GM23338 (cell line): ENCODE measurements at regions not wholly inside any gene's neighbourhood (a gene's known extent, or its start where the extent isn't known, plus 50 kb on each side); places are given as distances from the start of the nearest gene placed in this dataset.

Experiments used
- ATAC-seq: fragments of 200-7000 bp; cut with Tn5 transposase; 3 replicates; pipeline ENCODE4 v1.9.1; 2020
- DNase-seq: peaks from one replicate; pipeline ENCODE4 v3.0.0-alpha.2; 2015; ENCODE audit warnings: low spot score
- H2AFZ ChIP-seq: fragments of 200-600 bp; sonication (generic); 2 replicates; pipeline ENCODE4 v1.8.0; 2016; ENCODE audit warnings: antibody characterized with exemption, mild to moderate bottlenecking, moderate library complexity
- H3F3A ChIP-seq: fragments of 200-600 bp; sonication (generic); replicated peaks from 2 replicates; pipeline ENCODE4 v1.8.0; 2017; ENCODE audit warnings: antibody characterized with exemption, mixed run types, low read depth
- H3K27ac ChIP-seq: fragments of 200-600 bp; sonication (generic); 2 replicates; pipeline ENCODE4 v1.6.1; 2016; ENCODE audit warnings: low read depth
- H3K27me3 ChIP-seq: fragments of 200-600 bp; sonication (generic); 2 replicates; pipeline ENCODE4 v1.8.0; 2016; ENCODE audit warnings: mild to moderate bottlenecking, mixed run types, moderate library complexity; ENCODE audit not compliant: insufficient read depth
- H3K36me3 ChIP-seq: fragments of 200-600 bp; sonication (generic); 2 replicates; pipeline ENCODE4 v1.8.0; 2016; ENCODE audit warnings: mild to moderate bottlenecking; ENCODE audit not compliant: insufficient read depth
- H3K4me1 ChIP-seq: fragments of 200-600 bp; sonication (generic); 2 replicates; pipeline ENCODE4 v1.8.0; 2016; ENCODE audit warnings: mild to moderate bottlenecking, moderate library complexity; ENCODE audit not compliant: insufficient read depth
- H3K4me2 ChIP-seq: fragments of 200-600 bp; sonication (generic); 2 replicates; pipeline ENCODE4 v1.7.1; 2017; ENCODE audit warnings: mixed run types
- H3K4me3 ChIP-seq: fragments of 200-600 bp; sonication (generic); 2 replicates; pipeline ENCODE4 v1.6.1; 2016; ENCODE audit warnings: mixed run types
- H3K79me2 ChIP-seq: fragments of 200-600 bp; sonication (generic); replicated peaks from 2 replicates; pipeline ENCODE4 v1.8.0; 2017; ENCODE audit warnings: mild to moderate bottlenecking; ENCODE audit not compliant: insufficient read depth
- H3K9me2 ChIP-seq: fragments of 200-600 bp; sonication (generic); 2 replicates; pipeline ENCODE4 v1.8.0; 2017; ENCODE audit not compliant: insufficient read depth
- H4K20me1 ChIP-seq: fragments of 200-600 bp; sonication (generic); replicated peaks from 2 replicates; pipeline ENCODE4 v1.8.0; 2017; ENCODE audit warnings: mild to moderate bottlenecking; ENCODE audit not compliant: insufficient read depth
- H3K27ac Mint-ChIP-seq: 2 replicates; pipeline ENCODE4 v1.8.0; 2020; ENCODE audit warnings: inconsistent platforms, mild to moderate bottlenecking, moderate library complexity, mixed read lengths
- H3K27me3 Mint-ChIP-seq: 3 replicates; pipeline ENCODE4 v1.8.0; 2022; ENCODE audit warnings: low read depth, mild to moderate bottlenecking, moderate library complexity, mixed read lengths, inconsistent platforms; ENCODE audit not compliant: insufficient read depth, poor library complexity
- H3K36me3 Mint-ChIP-seq: 3 replicates; pipeline ENCODE4 v1.8.0; 2021; ENCODE audit warnings: low read depth, mild to moderate bottlenecking, inconsistent platforms, moderate library complexity, mixed read lengths
- H3K4me1 Mint-ChIP-seq: 3 replicates; pipeline ENCODE4 v1.8.0; 2020; ENCODE audit warnings: mild to moderate bottlenecking, inconsistent platforms, mixed read lengths
- H3K4me3 Mint-ChIP-seq: 3 replicates; pipeline ENCODE4 v1.8.0; 2021; ENCODE audit warnings: moderate library complexity, mild to moderate bottlenecking, inconsistent platforms, mixed read lengths
- H3K9me3 Mint-ChIP-seq: 3 replicates; pipeline ENCODE4 v1.8.0; 2020; ENCODE audit warnings: moderate library complexity, mild to moderate bottlenecking, inconsistent platforms, mixed read lengths
- CREB1 ChIP-seq: fragments of 250-450 bp; sonication (Bioruptor Pico); IDR thresholded peaks from 2 replicates; pipeline ENCODE4 v1.5.0; 2020; ENCODE audit warnings: low read depth, mild to moderate bottlenecking, moderate library complexity
- EZH2 ChIP-seq: fragments of 200-600 bp; sonication (generic); IDR thresholded peaks from one replicate; pipeline ENCODE4 v1.8.0; 2017; ENCODE audit warnings: antibody characterized with exemption, mild to moderate bottlenecking, low read depth; ENCODE audit not compliant: unreplicated experiment
- EZH2phosphoT487 ChIP-seq: fragments of 200-600 bp; sonication (generic); IDR thresholded peaks from one replicate; pipeline ENCODE4 v1.8.1; 2018; ENCODE audit warnings: antibody characterized with exemption; ENCODE audit not compliant: unreplicated experiment
- JUNB ChIP-seq: IDR thresholded peaks from one replicate; pipeline ENCODE4 v1.6.1; 2016; ENCODE audit warnings: antibody characterized with exemption; ENCODE audit not compliant: unreplicated experiment
- NANOG ChIP-seq: IDR thresholded peaks from 2 replicates; pipeline ENCODE4 v1.6.1; 2016; ENCODE audit warnings: antibody characterized with exemption, borderline replicate concordance
- POLR2AphosphoS5 ChIP-seq: IDR thresholded peaks from 2 replicates; pipeline ENCODE4 v1.6.1; 2016; ENCODE audit warnings: antibody characterized with exemption, low read depth
- STAT1 ChIP-seq: IDR thresholded peaks from one replicate; pipeline ENCODE4 v1.6.1; 2016; ENCODE audit warnings: antibody characterized with exemption; ENCODE audit not compliant: unreplicated experiment
- ZNF114 ChIP-seq: fragments of 250-450 bp; sonication (Bioruptor Pico); IDR thresholded peaks from 2 replicates; pipeline ENCODE4 v1.5.0; 2020; ENCODE audit warnings: mild to moderate bottlenecking, moderate library complexity
- ZNF331 ChIP-seq: fragments of 250-450 bp; sonication (Bioruptor Pico); IDR thresholded peaks from 2 replicates; pipeline ENCODE4 v1.5.0; 2020; ENCODE audit warnings: low read depth, mild to moderate bottlenecking, moderate library complexity
- TF ChIP-seq, protein P1 (sequence below): IDR thresholded peaks from 2 replicates; pipeline ENCODE4 v1.6.1; 2016; ENCODE audit warnings: antibody characterized with exemption
- TF ChIP-seq, protein P2 (sequence below): fragments of 250-450 bp; sonication (Bioruptor Pico); IDR thresholded peaks from 2 replicates; pipeline ENCODE4 v1.5.0; 2020; ENCODE audit warnings: mild to moderate bottlenecking, moderate library complexity
- TF ChIP-seq, protein P3 (sequence below): IDR thresholded peaks from one replicate; pipeline ENCODE4 v1.6.1; 2018; ENCODE audit warnings: antibody characterized with exemption; ENCODE audit not compliant: unreplicated experiment

DNA sequence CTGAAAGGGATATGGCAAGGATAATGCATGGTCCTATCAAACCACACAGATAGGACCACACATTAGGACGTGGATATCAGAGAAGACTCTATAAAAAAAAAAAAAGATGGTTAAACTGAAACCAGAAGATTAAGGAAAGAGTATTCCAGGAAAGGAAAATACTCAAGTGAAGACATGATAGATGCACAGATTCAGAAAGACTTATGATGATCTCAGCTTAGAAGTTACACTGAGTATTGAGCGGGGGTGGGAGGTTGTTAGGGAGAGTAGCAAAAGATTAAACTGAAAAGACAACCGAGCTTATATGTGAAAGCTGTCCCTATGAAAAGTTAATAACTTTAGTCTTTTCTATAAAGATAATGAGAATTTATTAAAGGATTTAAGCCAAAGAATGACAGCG lies 211.0 kb upstream of the EMCN start:
- Histone ChIP-seq H3K27ac (no peak overlapping the region), H3K4me1 (no peaks in the 10 kb centered on the region), H3K36me3 (no peaks in the 10 kb centered on the region), H4K20me1 (no peaks in the 10 kb centered on the region), H2AFZ (no peak overlapping the region), H3K4me2 (no peak overlapping the region), H3F3A (no peaks in the 10 kb centered on the region), H3K27me3 (no peaks in the 10 kb centered on the region), H3K4me3 (no peak overlapping the region), H3K9me2 (0 out of 2 replicates have a peak, but pooled peaks cover 4% of the 10 kb centered on the region), H3K79me2 (no peaks in the 10 kb centered on the region)
- TF ChIP-seq POLR2AphosphoS5 (no peak), ZNF331 (no peak), EZH2phosphoT487 (no peak), CREB1 (CRISPR knock-in tag) (no peak), JUNB (no peak)
- peaks cover 3% of the 10 kb centered on the region; the same call in 1 of the 3 replicates for H3K9me3 Mint-ChIP-seq
- no peak overlapping the region for H3K27ac Mint-ChIP-seq
- peaks cover 3% of the 10 kb centered on the region for H3K27me3 Mint-ChIP-seq
- ATAC-seq = no peak
- no peaks in the 10 kb centered on the region for H3K4me1 Mint-ChIP-seq
- no peak overlapping the region for H3K4me3 Mint-ChIP-seq
- DNase-seq = no peak
- no peaks in the 10 kb centered on the region for H3K36me3 Mint-ChIP-seq

DNA sequence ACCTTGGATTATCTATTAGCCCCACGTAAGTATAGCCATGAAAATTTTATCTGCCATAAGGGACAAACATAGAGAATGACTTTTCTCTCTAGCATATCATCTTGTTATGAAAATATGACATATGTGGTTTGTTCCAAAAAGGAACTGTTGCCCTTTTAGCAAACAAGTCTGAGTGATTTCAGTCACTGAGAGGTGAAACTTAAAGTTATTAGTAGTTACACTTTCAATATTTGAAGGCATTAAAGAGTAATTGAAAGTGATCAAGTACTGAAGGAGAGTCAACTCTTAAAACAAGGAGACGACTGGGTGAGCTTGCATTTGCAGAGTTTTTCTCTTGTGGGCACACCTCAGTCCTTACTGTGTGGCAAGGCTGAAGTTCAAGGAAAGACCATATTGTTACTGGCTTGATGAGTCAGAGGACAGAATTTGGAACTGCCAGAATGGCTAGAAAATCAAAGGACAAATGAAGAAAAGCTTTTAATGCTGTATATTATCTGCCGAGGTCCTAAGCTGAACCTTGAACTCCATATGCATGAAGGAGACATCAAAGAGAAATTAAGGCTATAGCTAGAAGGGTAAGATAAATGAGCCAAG lies 205.1 kb upstream of the EMCN start:
- no peaks in the 10 kb centered on the region for H3K9me2 ChIP-seq
- H3K36me3 Mint-ChIP-seq = no peaks in the 10 kb centered on the region
- no peaks in the 10 kb centered on the region for H3K79me2 ChIP-seq
- no peaks in the 10 kb centered on the region for H4K20me1 ChIP-seq
- DNase-seq (no peak), ATAC-seq (no peak)
- no peak overlapping the region for H3K4me2 ChIP-seq
- H3K27ac Mint-ChIP-seq = no peak overlapping the region
- H3K9me3 Mint-ChIP-seq = no peaks in the 10 kb centered on the region
- no peak overlapping the region; the same call in 1 of the 2 replicates for H2AFZ ChIP-seq
- no peaks in the 10 kb centered on the region for H3F3A ChIP-seq
- no peaks in the 10 kb centered on the region for H3K4me1 Mint-ChIP-seq
- H3K4me1 ChIP-seq = no peaks in the 10 kb centered on the region
- no peaks in the 10 kb centered on the region for H3K36me3 ChIP-seq
- H3K27ac ChIP-seq = no peak overlapping the region
- no peak overlapping the region for H3K4me3 Mint-ChIP-seq
- no peaks in the 10 kb centered on the region for H3K27me3 ChIP-seq
- peaks cover 5% of the 10 kb centered on the region for H3K27me3 Mint-ChIP-seq
- no peak overlapping the region for H3K4me3 ChIP-seq
- TF ChIP-seq, protein P1, sequence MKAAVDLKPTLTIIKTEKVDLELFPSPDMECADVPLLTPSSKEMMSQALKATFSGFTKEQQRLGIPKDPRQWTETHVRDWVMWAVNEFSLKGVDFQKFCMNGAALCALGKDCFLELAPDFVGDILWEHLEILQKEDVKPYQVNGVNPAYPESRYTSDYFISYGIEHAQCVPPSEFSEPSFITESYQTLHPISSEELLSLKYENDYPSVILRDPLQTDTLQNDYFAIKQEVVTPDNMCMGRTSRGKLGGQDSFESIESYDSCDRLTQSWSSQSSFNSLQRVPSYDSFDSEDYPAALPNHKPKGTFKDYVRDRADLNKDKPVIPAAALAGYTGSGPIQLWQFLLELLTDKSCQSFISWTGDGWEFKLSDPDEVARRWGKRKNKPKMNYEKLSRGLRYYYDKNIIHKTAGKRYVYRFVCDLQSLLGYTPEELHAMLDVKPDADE = no peak
- TF ChIP-seq ZNF331 = no peak
- no peak for TF ChIP-seq JUNB
- TF ChIP-seq EZH2 = no peak
- no peak for TF ChIP-seq CREB1 (CRISPR knock-in tag)
- TF ChIP-seq, protein P2, sequence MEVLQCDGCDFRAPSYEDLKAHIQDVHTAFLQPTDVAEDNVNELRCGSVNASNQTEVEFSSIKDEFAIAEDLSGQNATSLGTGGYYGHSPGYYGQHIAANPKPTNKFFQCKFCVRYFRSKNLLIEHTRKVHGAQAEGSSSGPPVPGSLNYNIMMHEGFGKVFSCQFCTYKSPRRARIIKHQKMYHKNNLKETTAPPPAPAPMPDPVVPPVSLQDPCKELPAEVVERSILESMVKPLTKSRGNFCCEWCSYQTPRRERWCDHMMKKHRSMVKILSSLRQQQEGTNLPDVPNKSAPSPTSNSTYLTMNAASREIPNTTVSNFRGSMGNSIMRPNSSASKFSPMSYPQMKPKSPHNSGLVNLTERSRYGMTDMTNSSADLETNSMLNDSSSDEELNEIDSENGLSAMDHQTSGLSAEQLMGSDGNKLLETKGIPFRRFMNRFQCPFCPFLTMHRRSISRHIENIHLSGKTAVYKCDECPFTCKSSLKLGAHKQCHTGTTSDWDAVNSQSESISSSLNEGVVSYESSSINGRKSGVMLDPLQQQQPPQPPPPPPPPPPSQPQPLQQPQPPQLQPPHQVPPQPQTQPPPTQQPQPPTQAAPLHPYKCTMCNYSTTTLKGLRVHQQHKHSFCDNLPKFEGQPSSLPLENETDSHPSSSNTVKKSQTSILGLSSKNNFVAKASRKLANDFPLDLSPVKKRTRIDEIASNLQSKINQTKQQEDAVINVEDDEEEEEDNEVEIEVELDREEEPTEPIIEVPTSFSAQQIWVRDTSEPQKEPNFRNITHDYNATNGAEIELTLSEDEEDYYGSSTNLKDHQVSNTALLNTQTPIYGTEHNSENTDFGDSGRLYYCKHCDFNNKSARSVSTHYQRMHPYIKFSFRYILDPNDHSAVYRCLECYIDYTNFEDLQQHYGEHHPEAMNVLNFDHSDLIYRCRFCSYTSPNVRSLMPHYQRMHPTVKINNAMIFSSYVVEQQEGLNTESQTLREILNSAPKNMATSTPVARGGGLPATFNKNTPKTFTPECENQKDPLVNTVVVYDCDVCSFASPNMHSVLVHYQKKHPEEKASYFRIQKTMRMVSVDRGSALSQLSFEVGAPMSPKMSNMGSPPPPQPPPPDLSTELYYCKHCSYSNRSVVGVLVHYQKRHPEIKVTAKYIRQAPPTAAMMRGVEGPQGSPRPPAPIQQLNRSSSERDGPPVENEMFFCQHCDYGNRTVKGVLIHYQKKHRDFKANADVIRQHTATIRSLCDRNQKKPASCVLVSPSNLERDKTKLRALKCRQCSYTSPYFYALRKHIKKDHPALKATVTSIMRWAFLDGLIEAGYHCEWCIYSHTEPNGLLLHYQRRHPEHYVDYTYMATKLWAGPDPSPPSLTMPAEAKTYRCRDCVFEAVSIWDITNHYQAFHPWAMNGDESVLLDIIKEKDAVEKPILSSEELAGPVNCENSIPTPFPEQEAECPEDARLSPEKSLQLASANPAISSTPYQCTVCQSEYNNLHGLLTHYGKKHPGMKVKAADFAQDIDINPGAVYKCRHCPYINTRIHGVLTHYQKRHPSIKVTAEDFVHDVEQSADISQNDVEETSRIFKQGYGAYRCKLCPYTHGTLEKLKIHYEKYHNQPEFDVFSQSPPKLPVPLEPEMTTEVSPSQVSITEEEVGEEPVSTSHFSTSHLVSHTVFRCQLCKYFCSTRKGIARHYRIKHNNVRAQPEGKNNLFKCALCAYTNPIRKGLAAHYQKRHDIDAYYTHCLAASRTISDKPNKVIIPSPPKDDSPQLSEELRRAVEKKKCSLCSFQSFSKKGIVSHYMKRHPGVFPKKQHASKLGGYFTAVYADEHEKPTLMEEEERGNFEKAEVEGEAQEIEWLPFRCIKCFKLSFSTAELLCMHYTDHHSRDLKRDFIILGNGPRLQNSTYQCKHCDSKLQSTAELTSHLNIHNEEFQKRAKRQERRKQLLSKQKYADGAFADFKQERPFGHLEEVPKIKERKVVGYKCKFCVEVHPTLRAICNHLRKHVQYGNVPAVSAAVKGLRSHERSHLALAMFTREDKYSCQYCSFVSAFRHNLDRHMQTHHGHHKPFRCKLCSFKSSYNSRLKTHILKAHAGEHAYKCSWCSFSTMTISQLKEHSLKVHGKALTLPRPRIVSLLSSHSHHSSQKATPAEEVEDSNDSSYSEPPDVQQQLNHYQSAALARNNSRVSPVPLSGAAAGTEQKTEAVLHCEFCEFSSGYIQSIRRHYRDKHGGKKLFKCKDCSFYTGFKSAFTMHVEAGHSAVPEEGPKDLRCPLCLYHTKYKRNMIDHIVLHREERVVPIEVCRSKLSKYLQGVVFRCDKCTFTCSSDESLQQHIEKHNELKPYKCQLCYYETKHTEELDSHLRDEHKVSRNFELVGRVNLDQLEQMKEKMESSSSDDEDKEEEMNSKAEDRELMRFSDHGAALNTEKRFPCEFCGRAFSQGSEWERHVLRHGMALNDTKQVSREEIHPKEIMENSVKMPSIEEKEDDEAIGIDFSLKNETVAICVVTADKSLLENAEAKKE (CRISPR knock-in tag) = no peak
- TF ChIP-seq NANOG = no peak
- TF ChIP-seq, protein P3, sequence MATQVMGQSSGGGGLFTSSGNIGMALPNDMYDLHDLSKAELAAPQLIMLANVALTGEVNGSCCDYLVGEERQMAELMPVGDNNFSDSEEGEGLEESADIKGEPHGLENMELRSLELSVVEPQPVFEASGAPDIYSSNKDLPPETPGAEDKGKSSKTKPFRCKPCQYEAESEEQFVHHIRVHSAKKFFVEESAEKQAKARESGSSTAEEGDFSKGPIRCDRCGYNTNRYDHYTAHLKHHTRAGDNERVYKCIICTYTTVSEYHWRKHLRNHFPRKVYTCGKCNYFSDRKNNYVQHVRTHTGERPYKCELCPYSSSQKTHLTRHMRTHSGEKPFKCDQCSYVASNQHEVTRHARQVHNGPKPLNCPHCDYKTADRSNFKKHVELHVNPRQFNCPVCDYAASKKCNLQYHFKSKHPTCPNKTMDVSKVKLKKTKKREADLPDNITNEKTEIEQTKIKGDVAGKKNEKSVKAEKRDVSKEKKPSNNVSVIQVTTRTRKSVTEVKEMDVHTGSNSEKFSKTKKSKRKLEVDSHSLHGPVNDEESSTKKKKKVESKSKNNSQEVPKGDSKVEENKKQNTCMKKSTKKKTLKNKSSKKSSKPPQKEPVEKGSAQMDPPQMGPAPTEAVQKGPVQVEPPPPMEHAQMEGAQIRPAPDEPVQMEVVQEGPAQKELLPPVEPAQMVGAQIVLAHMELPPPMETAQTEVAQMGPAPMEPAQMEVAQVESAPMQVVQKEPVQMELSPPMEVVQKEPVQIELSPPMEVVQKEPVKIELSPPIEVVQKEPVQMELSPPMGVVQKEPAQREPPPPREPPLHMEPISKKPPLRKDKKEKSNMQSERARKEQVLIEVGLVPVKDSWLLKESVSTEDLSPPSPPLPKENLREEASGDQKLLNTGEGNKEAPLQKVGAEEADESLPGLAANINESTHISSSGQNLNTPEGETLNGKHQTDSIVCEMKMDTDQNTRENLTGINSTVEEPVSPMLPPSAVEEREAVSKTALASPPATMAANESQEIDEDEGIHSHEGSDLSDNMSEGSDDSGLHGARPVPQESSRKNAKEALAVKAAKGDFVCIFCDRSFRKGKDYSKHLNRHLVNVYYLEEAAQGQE = no peak
- TF ChIP-seq STAT1 = no peak
- no peak for TF ChIP-seq ZNF114 (CRISPR knock-in tag)
- no peak for TF ChIP-seq POLR2AphosphoS5
